A673 (cell line): ENCODE measurements at regions not wholly inside any gene's neighbourhood (a gene's known extent, or its start where the extent isn't known, plus 50 kb on each side); places are given as distances from the start of the nearest gene placed in this dataset.

Experiments used
- CTCF ChIP-seq: fragments of 300-800, 200-600 bp; sonication (generic); conservative IDR thresholded peaks from 2 replicates; pipeline ENCODE4 v1.5.1; 2017; ENCODE audit warnings: low read depth, mild to moderate bottlenecking, antibody characterized with exemption, low read length, moderate library complexity, mixed read lengths
- EZH2 ChIP-seq: fragments of 200-600 bp; sonication (generic); IDR thresholded peaks from 2 replicates; pipeline ENCODE4 v1.6.1; 2017; ENCODE audit warnings: borderline replicate concordance, low read depth, mild to moderate bottlenecking, mixed read lengths, antibody characterized with exemption, low read length; ENCODE audit not compliant: poor library complexity, severe bottlenecking

DNA sequence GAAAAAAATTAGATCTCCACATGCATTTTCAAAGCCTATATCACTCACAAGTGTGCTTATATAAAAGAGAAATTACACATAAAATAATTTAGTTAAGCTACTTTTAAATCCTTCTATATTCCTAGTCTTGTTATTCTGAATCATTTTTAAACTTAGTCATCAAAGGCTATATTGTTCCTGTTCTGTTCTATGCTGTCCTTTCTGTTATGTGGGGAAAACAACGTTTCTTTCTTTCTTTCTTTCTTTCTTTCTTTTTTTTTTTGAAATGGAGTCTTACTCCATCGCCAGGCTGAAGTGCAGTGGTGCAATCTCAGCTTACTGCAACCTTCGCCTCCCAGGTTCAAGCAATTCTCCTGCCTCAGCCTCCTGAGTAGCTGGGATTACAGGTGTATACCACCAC lies 389.2 kb upstream of the FTMT start:
- TF ChIP-seq EZH2: no peak
- 0 out of 2 replicates have a peak, but pooled peaks have one; percentile 15 for TF ChIP-seq CTCF
